AG04449 (cell line): ENCODE measurements at regions not wholly inside any gene's neighbourhood (a gene's known extent, or its start where the extent isn't known, plus 50 kb on each side); places are given as distances from the start of the nearest gene placed in this dataset.
"Not testable (repeated sequence)": the region's sequence is repeated elsewhere in the genome, so short reads cannot be mapped to it uniquely, and the experiment has no call there.

ENCODE experiments used
- CTCF ChIA-PET: fragments of 350-600 bp; formaldehyde crosslinking; extraction: SDS; loops from one replicate; lab custom pipeline; 2021; ENCODE audit warnings: antibody characterized with exemption; lab: Yijun Ruan, JAX
- POLR2A ChIA-PET: fragments of 400-600, 350-600 bp; formaldehyde crosslinking; extraction: SDS; loops from one replicate; lab custom pipeline; 2020; ENCODE audit warnings: antibody characterized with exemption, inconsistent platforms; lab: Yijun Ruan, JAX
- DNase-seq: peaks from one replicate; pipeline ENCODE4 v3.0.0-alpha.2; 2010; ENCODE audit warnings: low read depth, low spot score
- H3K4me3 ChIP-seq: 2 replicates; pipeline ENCODE4 v1.5.1; 2011; ENCODE audit warnings: low read depth, mild to moderate bottlenecking, control low read depth, low read length
- CTCF ChIP-seq: IDR thresholded peaks from one replicate; pipeline ENCODE4 v1.5.1; 2011; ENCODE audit warnings: mild to moderate bottlenecking, moderate library complexity, low read length, control low read depth, inconsistent platforms; ENCODE audit not compliant: insufficient read depth; ENCODE audit errors: missing control alignments

GRCh38 chr2:44103639-44104038 is 65.0 kb upstream of the PPM1B start:
- DNase-seq: no peak
- H3K4me3 ChIP-seq: no peak overlapping the region
- no peak for TF ChIP-seq CTCF
- ChIA-PET CTCF (no interaction called here), POLR2A (no interaction called here)

- ChIA-PET POLR2A (no interaction called here), CTCF (no interaction called here)
- DNase-seq: no peak
- H3K4me3 ChIP-seq: no peak overlapping the region
- no peak for TF ChIP-seq CTCF
Observed at GRCh38 chr2:44104855-44105271, 63.8 kb upstream of the PPM1B start.

GRCh38 chr2:44106509-44106908 is 62.2 kb upstream of the PPM1B start:
- POLR2A ChIA-PET, H3K4me3 ChIP-seq, DNase-seq: not testable (repeated sequence)
- CTCF ChIA-PET: interaction anchor here (1.5 kb wide), 1 partner anchor 20 kb away, joined by 3 read pairs; no protein-coding TSS in a partner anchor

- no peak for DNase-seq
- H3K4me3 ChIP-seq: no peak overlapping the region
- no peak for TF ChIP-seq CTCF
- CTCF ChIA-PET: interaction anchor here (1.0 to 1.5 kb wide), 3 partner anchors 16 to 20 kb away, joined by 3 to 4 read pairs (median 3); no protein-coding TSS in a partner anchor
- POLR2A ChIA-PET: no interaction called here
Observed at GRCh38 chr2:44107086-44107740, 61.5 kb upstream of the PPM1B start.

- no peak for TF ChIP-seq CTCF
- CTCF ChIA-PET: interaction anchor here (0.6 to 1.1 kb wide), 3 partner anchors 16 to 21 kb away, joined by 3 to 4 read pairs (median 3); no protein-coding TSS in a partner anchor
- no peak overlapping the region for H3K4me3 ChIP-seq
- no peak for DNase-seq
- POLR2A ChIA-PET: no interaction called here
Observed at GRCh38 chr2:44107974-44108373, 60.7 kb upstream of the PPM1B start.

- no peak for DNase-seq
- TF ChIP-seq CTCF: no peak
- ChIA-PET CTCF (interaction anchor here (1.3 kb wide), 1 partner anchor 21 kb away, joined by 3 read pairs; no protein-coding TSS in a partner anchor), POLR2A (no interaction called here)
- H3K4me3 ChIP-seq: no peak overlapping the region
Observed at GRCh38 chr2:44109166-44109565, 59.5 kb upstream of the PPM1B start.

- CTCF ChIA-PET: no interaction called here
- POLR2A ChIA-PET: no interaction called here
- no peak overlapping the region for H3K4me3 ChIP-seq
- no peak for DNase-seq
- no peak for TF ChIP-seq CTCF
Observed at GRCh38 chr2:44110444-44110843, 58.2 kb upstream of the PPM1B start.
